PFSK-1 (cell line): ENCODE measurements at regions not wholly inside any gene's neighbourhood (a gene's known extent, or its start where the extent isn't known, plus 50 kb on each side); places are given as distances from the start of the nearest gene placed in this dataset.

ENCODE experiments used
- POLR2AphosphoS5 ChIP-seq: IDR thresholded peaks from 2 replicates; pipeline ENCODE4 v1.6.1; 2012; ENCODE audit warnings: low read depth, mild to moderate bottlenecking, control low read depth, low read length, moderate library complexity
- SIN3A ChIP-seq: IDR thresholded peaks from 2 replicates; pipeline ENCODE4 v1.6.1; 2012; ENCODE audit warnings: mild to moderate bottlenecking, low read length, moderate library complexity, borderline replicate concordance; ENCODE audit not compliant: insufficient read depth
- TAF1 ChIP-seq: IDR thresholded peaks from 2 replicates; pipeline ENCODE4 v1.6.1; 2012; ENCODE audit warnings: low read length, control low read depth, borderline replicate concordance; ENCODE audit not compliant: insufficient read depth

DNA sequence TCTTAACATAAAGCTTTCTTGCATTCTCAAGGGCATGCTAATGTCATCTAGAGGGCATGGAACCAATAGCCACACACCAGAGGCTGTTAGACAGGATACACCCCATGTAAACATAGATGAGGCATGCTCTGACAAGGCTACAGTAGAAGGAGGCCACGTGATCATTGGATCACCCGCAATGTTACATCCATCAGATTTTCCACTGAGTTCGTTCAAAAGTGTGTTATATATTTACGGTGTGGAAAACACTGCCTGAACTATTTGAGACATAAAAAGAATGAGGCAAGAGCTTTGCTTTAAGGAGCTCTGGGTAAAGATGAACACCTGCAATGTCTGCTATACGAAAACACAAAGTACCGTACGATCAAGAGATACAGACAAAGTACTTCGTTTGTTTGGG is 817.5 kb upstream of the SLC10A2 start:
- no peak for TF ChIP-seq SIN3A
- no peak for TF ChIP-seq POLR2AphosphoS5
- TF ChIP-seq TAF1 = no peak
